GM12873 (cell line): ENCODE measurements at regions not wholly inside any gene's neighbourhood (a gene's known extent, or its start where the extent isn't known, plus 50 kb on each side); places are given as distances from the start of the nearest gene placed in this dataset.

ENCODE experiments used
- CTCF ChIP-seq: IDR thresholded peaks from 2 replicates; pipeline ENCODE4 v1.5.1; 2012; ENCODE audit warnings: low read depth, mild to moderate bottlenecking, moderate library complexity, low read length, control low read depth; ENCODE audit not compliant: insufficient read depth; ENCODE audit errors: missing control alignments

- TF ChIP-seq CTCF: no peak
These were observed 53.3 kb upstream of the CNTNAP5 start for GRCh38 chr2:123971564-123972318.
